DND-41 (cell line): ENCODE measurements at regions not wholly inside any gene's neighbourhood (a gene's known extent, or its start where the extent isn't known, plus 50 kb on each side); places are given as distances from the start of the nearest gene placed in this dataset.

Experiments
- ATAC-seq: fragments of 200-7000 bp; cut with Tn5 transposase; 3 replicates; pipeline ENCODE4 v1.9.1; 2021; ENCODE audit warnings: low read depth; ENCODE audit not compliant: insufficient read depth
- DNase-seq: peaks from one replicate; pipeline ENCODE4 v3.0.0-alpha.2; 2020
- H2AFZ ChIP-seq: 2 replicates; pipeline ENCODE4 v1.6.0; 2012; ENCODE audit warnings: low read depth, low read length
- H3K27ac ChIP-seq: 2 replicates; pipeline ENCODE4 v1.5.1; 2012; ENCODE audit warnings: low read length, inconsistent platforms
- H3K27me3 ChIP-seq: fragments of 200-600 bp; sonication (generic); 2 replicates; pipeline ENCODE4 v1.6.0; 2012; ENCODE audit warnings: low read length, mild to moderate bottlenecking, inconsistent platforms; ENCODE audit not compliant: insufficient read depth, poor library complexity
- H3K36me3 ChIP-seq: 2 replicates; pipeline ENCODE4 v1.5.1; 2012; ENCODE audit warnings: low read length, inconsistent platforms; ENCODE audit not compliant: insufficient read depth
- H3K4me1 ChIP-seq: 2 replicates; pipeline ENCODE4 v1.5.1; 2012; ENCODE audit warnings: mild to moderate bottlenecking, low read length; ENCODE audit not compliant: insufficient read depth
- H3K4me2 ChIP-seq: 2 replicates; pipeline ENCODE4 v1.6.0; 2012; ENCODE audit warnings: mild to moderate bottlenecking, moderate library complexity, low read length, inconsistent platforms; ENCODE audit not compliant: insufficient read depth
- H3K4me3 ChIP-seq, 2 experiments: fragments of 200-600 bp in 1 of 2; shearing (Covaris generic) in 1 of 2; 2 replicates each; pipeline ENCODE4 v1.5.1; 2012 to 2016; ENCODE audit warnings: inconsistent platforms in 2 of 2, low read length in 2 of 2, mild to moderate bottlenecking in 2 of 2, low read depth in 1 of 2, moderate library complexity in 1 of 2
- H3K79me2 ChIP-seq: 2 replicates; pipeline ENCODE4 v1.6.0; 2012; ENCODE audit warnings: low read length, inconsistent platforms; ENCODE audit not compliant: insufficient read depth
- H3K9ac ChIP-seq: 2 replicates; pipeline ENCODE4 v1.6.0; 2012; ENCODE audit warnings: low read depth, mild to moderate bottlenecking, inconsistent platforms, low read length, moderate library complexity
- H3K9me3 ChIP-seq: 2 replicates; pipeline ENCODE4 v1.5.1; 2012; ENCODE audit warnings: low read length, moderate library complexity, mild to moderate bottlenecking, inconsistent platforms; ENCODE audit not compliant: insufficient read depth, severe bottlenecking
- H4K20me1 ChIP-seq: 2 replicates; pipeline ENCODE4 v1.6.0; 2012; ENCODE audit warnings: low read length; ENCODE audit not compliant: insufficient read depth
- EZH2 ChIP-seq: IDR thresholded peaks from 3 replicates; pipeline ENCODE4 v1.6.1; 2012; ENCODE audit warnings: borderline replicate concordance, low read depth, mild to moderate bottlenecking, moderate library complexity, low read length, inconsistent platforms; ENCODE audit not compliant: severe bottlenecking
- TF ChIP-seq, protein P1 (sequence below): IDR thresholded peaks from 2 replicates; pipeline ENCODE4 v1.5.1; 2012; ENCODE audit warnings: borderline replicate concordance, low read length, moderate library complexity, mild to moderate bottlenecking; ENCODE audit not compliant: poor library complexity, severe bottlenecking; ENCODE audit errors: extremely low read depth

DNA sequence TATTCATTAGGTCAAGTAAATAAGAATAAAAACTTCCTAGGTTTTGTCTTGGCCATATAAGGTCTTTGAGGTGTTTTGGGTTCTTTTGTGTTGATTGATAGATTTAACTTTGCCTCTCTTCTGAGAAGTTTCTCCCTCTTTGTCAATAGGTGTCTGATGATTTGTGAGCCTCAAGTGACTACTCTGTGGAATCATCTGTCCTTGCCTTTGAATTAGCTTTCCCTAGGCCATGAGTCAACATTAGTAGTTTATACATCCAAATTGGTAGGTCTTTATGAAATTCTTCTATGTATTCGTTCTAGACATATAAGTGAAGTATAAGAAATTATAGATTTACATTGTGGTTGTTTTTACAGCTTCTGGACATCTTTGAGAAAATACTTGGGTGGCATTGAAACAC, 864.4 kb downstream of the USP25 start:
- TF ChIP-seq, protein P1, sequence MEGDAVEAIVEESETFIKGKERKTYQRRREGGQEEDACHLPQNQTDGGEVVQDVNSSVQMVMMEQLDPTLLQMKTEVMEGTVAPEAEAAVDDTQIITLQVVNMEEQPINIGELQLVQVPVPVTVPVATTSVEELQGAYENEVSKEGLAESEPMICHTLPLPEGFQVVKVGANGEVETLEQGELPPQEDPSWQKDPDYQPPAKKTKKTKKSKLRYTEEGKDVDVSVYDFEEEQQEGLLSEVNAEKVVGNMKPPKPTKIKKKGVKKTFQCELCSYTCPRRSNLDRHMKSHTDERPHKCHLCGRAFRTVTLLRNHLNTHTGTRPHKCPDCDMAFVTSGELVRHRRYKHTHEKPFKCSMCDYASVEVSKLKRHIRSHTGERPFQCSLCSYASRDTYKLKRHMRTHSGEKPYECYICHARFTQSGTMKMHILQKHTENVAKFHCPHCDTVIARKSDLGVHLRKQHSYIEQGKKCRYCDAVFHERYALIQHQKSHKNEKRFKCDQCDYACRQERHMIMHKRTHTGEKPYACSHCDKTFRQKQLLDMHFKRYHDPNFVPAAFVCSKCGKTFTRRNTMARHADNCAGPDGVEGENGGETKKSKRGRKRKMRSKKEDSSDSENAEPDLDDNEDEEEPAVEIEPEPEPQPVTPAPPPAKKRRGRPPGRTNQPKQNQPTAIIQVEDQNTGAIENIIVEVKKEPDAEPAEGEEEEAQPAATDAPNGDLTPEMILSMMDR: no peak
- no peak for TF ChIP-seq EZH2
- no peak for DNase-seq
- H4K20me1 ChIP-seq: no peaks in the 10 kb centered on the region
- H3K4me3 ChIP-seq: no peak overlapping the region
- no peaks in the 10 kb centered on the region for H3K79me2 ChIP-seq
- no peak overlapping the region for H3K27ac ChIP-seq
- no peaks in the 10 kb centered on the region for H3K9me3 ChIP-seq
- H3K4me1 ChIP-seq: no peaks in the 10 kb centered on the region
- no peaks in the 10 kb centered on the region for H3K36me3 ChIP-seq
- H3K27me3 ChIP-seq: no peaks in the 10 kb centered on the region
- no peak overlapping the region for H3K9ac ChIP-seq
- H2AFZ ChIP-seq: no peak overlapping the region
- no peak overlapping the region for H3K4me2 ChIP-seq
- ATAC-seq: no peak

DNA sequence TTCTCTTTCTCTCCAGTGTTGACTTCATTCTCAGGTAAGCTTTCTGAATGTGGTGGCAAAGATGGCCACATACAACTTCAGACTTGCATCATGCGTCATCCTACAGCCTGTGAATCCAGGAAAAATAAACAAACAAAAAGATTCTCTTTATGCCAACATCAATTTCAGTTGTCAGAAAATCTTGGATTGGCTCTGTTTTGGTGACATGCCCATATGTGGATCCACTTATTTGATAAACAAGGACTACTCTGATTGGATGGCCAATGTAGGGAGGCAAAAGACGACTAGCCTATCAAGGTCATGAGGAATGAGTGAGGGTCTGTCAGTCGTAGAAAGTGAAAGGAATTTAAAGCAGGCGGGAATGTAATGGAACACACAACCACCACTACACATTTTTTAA, 866.6 kb downstream of the USP25 start:
- Histone ChIP-seq H3K9ac (no peak overlapping the region), H3K27me3 (no peaks in the 10 kb centered on the region), H3K79me2 (no peaks in the 10 kb centered on the region), H2AFZ (no peak overlapping the region), H3K4me2 (no peak overlapping the region), H3K4me3 (no peak overlapping the region), H3K27ac (no peak overlapping the region), H4K20me1 (no peaks in the 10 kb centered on the region), H3K4me1 (no peaks in the 10 kb centered on the region), H3K36me3 (no peaks in the 10 kb centered on the region), H3K9me3 (no peaks in the 10 kb centered on the region)
- ATAC-seq (no peak), DNase-seq (no peak)
- TF ChIP-seq, protein P1: no peak
- TF ChIP-seq EZH2: no peak

DNA sequence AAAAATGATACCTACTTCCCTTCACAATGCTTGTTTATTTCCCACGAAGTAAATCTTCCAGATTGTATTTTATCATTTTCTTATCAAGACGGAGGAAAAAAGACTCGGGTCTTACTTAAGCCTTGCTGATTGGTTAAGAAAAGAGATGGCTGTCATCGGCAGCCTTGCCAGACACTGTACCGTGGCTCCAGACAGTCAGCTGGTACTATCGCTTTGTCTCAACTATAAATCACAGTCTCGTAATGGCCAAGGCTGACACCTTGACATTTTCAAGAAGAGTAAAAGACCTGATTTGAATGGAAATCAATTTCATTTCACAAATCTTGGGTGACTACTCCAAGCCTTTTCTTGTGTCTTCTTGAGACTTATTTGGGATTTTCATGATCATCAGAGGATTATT, 868.0 kb downstream of the USP25 start:
- H2AFZ ChIP-seq: no peak overlapping the region
- H3K9ac ChIP-seq: no peak overlapping the region
- no peaks in the 10 kb centered on the region for H3K27me3 ChIP-seq
- no peaks in the 10 kb centered on the region for H4K20me1 ChIP-seq
- DNase-seq: no peak
- H3K79me2 ChIP-seq: no peaks in the 10 kb centered on the region
- no peak overlapping the region for H3K4me2 ChIP-seq
- H3K4me3 ChIP-seq: no peak overlapping the region
- no peaks in the 10 kb centered on the region for H3K9me3 ChIP-seq
- no peaks in the 10 kb centered on the region for H3K4me1 ChIP-seq
- H3K36me3 ChIP-seq: no peaks in the 10 kb centered on the region
- no peak for ATAC-seq
- no peak overlapping the region for H3K27ac ChIP-seq
- no peak for TF ChIP-seq EZH2
- TF ChIP-seq, protein P1: no peak

DNA sequence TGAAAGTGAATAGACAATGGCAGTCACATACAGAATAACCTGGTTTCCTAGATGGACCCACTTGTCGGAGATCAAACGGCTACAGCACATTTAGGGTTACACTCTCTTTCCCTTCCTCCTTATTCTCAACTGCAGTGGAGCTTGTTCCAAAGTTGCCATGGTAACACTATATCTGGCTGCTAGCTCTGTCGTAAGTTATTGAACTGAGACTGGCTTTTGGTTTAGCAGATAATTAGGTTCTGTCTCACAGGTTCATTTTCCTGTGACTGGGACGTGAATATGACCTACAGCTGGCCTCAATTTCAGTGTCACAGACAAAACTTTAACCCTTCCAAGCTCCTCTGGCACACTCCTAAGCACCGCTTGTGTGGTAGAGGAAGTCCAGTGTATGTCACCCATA, 875.8 kb downstream of the USP25 start:
- H2AFZ ChIP-seq: no peak overlapping the region
- H3K4me2 ChIP-seq: no peak overlapping the region
- no peaks in the 10 kb centered on the region for H4K20me1 ChIP-seq
- ATAC-seq: no peak
- TF ChIP-seq, protein P1: no peak
- no peak overlapping the region for H3K27ac ChIP-seq
- no peak overlapping the region for H3K9ac ChIP-seq
- no peaks in the 10 kb centered on the region for H3K79me2 ChIP-seq
- no peaks in the 10 kb centered on the region for H3K27me3 ChIP-seq
- DNase-seq: no peak
- no peaks in the 10 kb centered on the region for H3K36me3 ChIP-seq
- H3K4me3 ChIP-seq: no peak overlapping the region
- no peaks in the 10 kb centered on the region for H3K9me3 ChIP-seq
- no peaks in the 10 kb centered on the region for H3K4me1 ChIP-seq
